ENCODE measurements at regions not wholly inside any gene's neighbourhood (a gene's known extent, or its start where the extent isn't known, plus 50 kb on each side); places are given as distances from the start of the nearest gene placed in this dataset.

- TF ChIP-seq, protein P1, sequence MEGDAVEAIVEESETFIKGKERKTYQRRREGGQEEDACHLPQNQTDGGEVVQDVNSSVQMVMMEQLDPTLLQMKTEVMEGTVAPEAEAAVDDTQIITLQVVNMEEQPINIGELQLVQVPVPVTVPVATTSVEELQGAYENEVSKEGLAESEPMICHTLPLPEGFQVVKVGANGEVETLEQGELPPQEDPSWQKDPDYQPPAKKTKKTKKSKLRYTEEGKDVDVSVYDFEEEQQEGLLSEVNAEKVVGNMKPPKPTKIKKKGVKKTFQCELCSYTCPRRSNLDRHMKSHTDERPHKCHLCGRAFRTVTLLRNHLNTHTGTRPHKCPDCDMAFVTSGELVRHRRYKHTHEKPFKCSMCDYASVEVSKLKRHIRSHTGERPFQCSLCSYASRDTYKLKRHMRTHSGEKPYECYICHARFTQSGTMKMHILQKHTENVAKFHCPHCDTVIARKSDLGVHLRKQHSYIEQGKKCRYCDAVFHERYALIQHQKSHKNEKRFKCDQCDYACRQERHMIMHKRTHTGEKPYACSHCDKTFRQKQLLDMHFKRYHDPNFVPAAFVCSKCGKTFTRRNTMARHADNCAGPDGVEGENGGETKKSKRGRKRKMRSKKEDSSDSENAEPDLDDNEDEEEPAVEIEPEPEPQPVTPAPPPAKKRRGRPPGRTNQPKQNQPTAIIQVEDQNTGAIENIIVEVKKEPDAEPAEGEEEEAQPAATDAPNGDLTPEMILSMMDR (IDR thresholded peaks at IDR 0.05; ENCODE audit: borderline replicate concordance, extremely low read depth, low read length, poor library complexity, severe bottlenecking) = no peak
- no peak for TF ChIP-seq EZH2 (IDR thresholded peaks at IDR 0.05; ENCODE audit: borderline replicate concordance, low read depth, low read length, severe bottlenecking)
These were observed 165.3 kb downstream of the TAF11L14 start for GRCh38 chr5:17799521-17799920.

Data from DND-41 (cell line).